Heart left ventricle (tissue), 16 donors: ENCODE measurements at regions not wholly inside any gene's neighbourhood (a gene's known extent, or its start where the extent isn't known, plus 50 kb on each side); places are given as distances from the start of the nearest gene placed in this dataset.

Experiments used
- ATAC-seq, 4 donors: fragments of 200-7000 bp; cut with Tn5 transposase; one replicate each; pipeline ENCODE4 v1.9.1; 2020 to 2022; ENCODE audit warnings: moderate library complexity in 4 of 4, mild to moderate bottlenecking in 3 of 4, moderate number of reproducible peaks in 1 of 4
- DNase-seq, 5 donors: peaks; one replicate each; pipeline ENCODE4 v3.0.0-alpha.2; 2020
- H3K27ac ChIP-seq, 12 donors: fragments of 200-600 bp; sonication (generic) in 4 of 12; one replicate each; pipeline versions ENCODE4 v1.5.0 to v1.8.0; 2016 to 2022; ENCODE audit warnings: mild to moderate bottlenecking in 2 of 12
- H3K27me3 ChIP-seq, 9 donors: fragments of 200-600 bp; sonication (generic) in 2 of 9; one replicate each; pipeline versions ENCODE4 v1.5.1 to v1.8.0; 2016 to 2022; ENCODE audit warnings: mild to moderate bottlenecking in 3 of 9
- H3K36me3 ChIP-seq, 9 donors: fragments of 200-600 bp; sonication (generic) in 2 of 9; one replicate each; pipeline versions ENCODE4 v1.5.0 to v1.8.0; 2018 to 2022; ENCODE audit warnings: mild to moderate bottlenecking in 2 of 9
- H3K4me1 ChIP-seq, 12 donors: fragments of 200-600 bp; sonication (generic) in 4 of 12; one replicate each; pipeline versions ENCODE4 v1.5.0 to v1.8.0; 2016 to 2022; ENCODE audit warnings: mild to moderate bottlenecking in 3 of 12
- H3K4me3 ChIP-seq, 12 donors: fragments of 200-600 bp; sonication (generic) in 4 of 12; one replicate each; pipeline versions ENCODE4 v1.5.0 to v1.8.0; 2017 to 2022; ENCODE audit warnings: mild to moderate bottlenecking in 9 of 12, moderate library complexity in 4 of 12
- H3K9me3 ChIP-seq, 12 donors: fragments of 200-600 bp; sonication (generic) in 4 of 12; one replicate each; pipeline versions ENCODE4 v1.5.0 to v1.8.0; 2016 to 2022; ENCODE audit warnings: mild to moderate bottlenecking in 1 of 12
- CTCF ChIP-seq, 12 donors: fragments of 200-600 bp; sonication (generic) in 4 of 12; IDR thresholded peaks; one replicate each; pipeline versions ENCODE4 v1.5.0 to v1.8.0; 2018 to 2022; ENCODE audit warnings: antibody characterized with exemption in 12 of 12, mild to moderate bottlenecking in 5 of 12
- POLR2A ChIP-seq, 2 donors: fragments of 450-650 bp; IDR thresholded peaks; one replicate each; pipeline ENCODE4 v1.6.1; 2017; ENCODE audit warnings: antibody characterized with exemption in 2 of 2, mild to moderate bottlenecking in 2 of 2, moderate library complexity in 2 of 2
- WGBS, 4 donors: extraction: QIAGEN DNeasy Blood & Tissue Kit in 2 of 4; methylation state at CpG; one replicate each; pipeline versions ENCODE4 v1.1.5 to v1.1.7; 2013 to 2018; 5-methylcytosine and 5-hydroxymethylcytosine counted together
- intact Hi-C, 10 donors: fragments of 100-400 bp; cut with DNase I; formaldehyde crosslinking; loops; one replicate each; pipeline versions ENCODE4 v1.11.1 to v1.14.2; 2022
- donor health status: ischemic (EF 13 %, LVEDD 7.1; RV severe dilation, severe dysfunction).
- donor health status: healthy with polysubstance abuse.
- donor health status: DM: no; HTN: yes; CAD: no.
- donor health status: DM: no; HTN: no; CAD: no.
- donor health status: ischemic (EF 25% LVEDD 6.9; RV normal size, moderate dysfunction).
- donor health status: ischemic (EF 25% LVEDD 5.7; RV mildly dilated, moderate dysfunction).
- donor health status: healthy.
- donor health status: DM: yes; HTN: yes; CAD: no.
- donor health status: ischemic (EF 35%, LVEDD 5.7; RV mildly dilated, moderate dysfunction).
- donor health status: nonischemic (EF 11% LVEDD 7.7; RV severe dilation, severe dysfunction).
- donor health status: DM: yes; HTN: yes; CAD: no.
- donor health status: PGD.
- donor health status: ischemic (EF 29% LVEDD 5.4; RV normal size, mild dysfunction).
- donor health status: nonischemic (EF 23%, LVEDD 6.1; RV moderate dilation, normal function).

GRCh38 chr3:15941958-15942357 lies 144.2 kb upstream of the ANKRD28 start:
- 94 to 99% (median 96%) methylated on average over 1 of the region's 1 CpG for WGBS, 4 donors
- ATAC-seq (no peak), DNase-seq (no peak)
- intact Hi-C loops = loop anchor here in 1 of 10 donors (2.0 kb wide), 1 partner anchor 79 kb away; no protein-coding TSS in a partner anchor
- TF ChIP-seq POLR2A (IDR thresholded peaks at IDR 0.05) (no peak), CTCF (IDR thresholded peaks at IDR 0.05) (no peak)
- no peak overlapping the region for H3K4me3 ChIP-seq
- H3K9me3 ChIP-seq = peaks cover 0 to 4% (median 0%) of the 10 kb centered on the region in 12 donors
- no peak overlapping the region for H3K27ac ChIP-seq
- peaks cover 0 to 3% (median 0%) of the 10 kb centered on the region in 12 donors for H3K4me1 ChIP-seq
- no peaks in the 10 kb centered on the region for H3K36me3 ChIP-seq
- no peaks in the 10 kb centered on the region for H3K27me3 ChIP-seq

- no peaks in the 10 kb centered on the region for H3K27me3 ChIP-seq
- ATAC-seq (peak in 1 of 4 donors; percentile 45), DNase-seq (no peak)
- H3K36me3 ChIP-seq = no peaks in the 10 kb centered on the region
- intact Hi-C loops = loop anchor here in 1 of 10 donors (2.0 kb wide), 1 partner anchor 78 kb away; no protein-coding TSS in a partner anchor
- peaks cover 0 to 3% (median 0%) of the 10 kb centered on the region in 12 donors for H3K4me1 ChIP-seq
- peaks cover 0 to 4% (median 0%) of the 10 kb centered on the region in 12 donors for H3K9me3 ChIP-seq
- H3K4me3 ChIP-seq = no peak overlapping the region
- no peak overlapping the region for H3K27ac ChIP-seq
- TF ChIP-seq CTCF (IDR thresholded peaks at IDR 0.05) (no peak), POLR2A (IDR thresholded peaks at IDR 0.05) (no peak)
Measured at GRCh38 chr3:15942462-15942861, 144.7 kb upstream of the ANKRD28 start.

- Histone ChIP-seq H3K4me1 (peaks cover 0 to 3% (median 0%) of the 10 kb centered on the region in 12 donors), H3K27me3 (no peaks in the 10 kb centered on the region), H3K4me3 (no peak overlapping the region), H3K27ac (no peak overlapping the region), H3K9me3 (peaks cover 0 to 4% (median 0%) of the 10 kb centered on the region in 12 donors), H3K36me3 (no peaks in the 10 kb centered on the region)
- WGBS, 4 donors = 90 to 99% (median 94%) methylated on average over 2 of the region's 2 CpGs
- TF ChIP-seq CTCF (IDR thresholded peaks at IDR 0.05) = no peak
- no peak for TF ChIP-seq POLR2A (IDR thresholded peaks at IDR 0.05)
- ATAC-seq (no peak), DNase-seq (no peak)
- intact Hi-C loops = loop anchor here in 1 of 10 donors (2.0 kb wide), 1 partner anchor 78 kb away; no protein-coding TSS in a partner anchor
Measured at GRCh38 chr3:15942936-15943335, 145.2 kb upstream of the ANKRD28 start.

- WGBS, 4 donors = 84 to 87% (median 84%) methylated on average over 1 of the region's 1 CpG
Measured at GRCh38 chr3:15948388-15948787, 150.6 kb upstream of the ANKRD28 start.

More at GRCh38 chr3:15948388-15948787, 150.6 kb upstream of the ANKRD28 start:
- no peaks in the 10 kb centered on the region for H3K27me3 ChIP-seq
- no peak overlapping the region for H3K27ac ChIP-seq
- intact Hi-C loops = no loop called here
- H3K4me3 ChIP-seq = no peak overlapping the region
- no peaks in the 10 kb centered on the region for H3K4me1 ChIP-seq
- no peaks in the 10 kb centered on the region for H3K9me3 ChIP-seq
- TF ChIP-seq POLR2A (IDR thresholded peaks at IDR 0.05) = no peak
- no peak for TF ChIP-seq CTCF (IDR thresholded peaks at IDR 0.05)
- DNase-seq (no peak), ATAC-seq (no peak)
- H3K36me3 ChIP-seq = no peaks in the 10 kb centered on the region
